ENCODE measurements at regions not wholly inside any gene's neighbourhood (a gene's known extent, or its start where the extent isn't known, plus 50 kb on each side); places are given as distances from the start of the nearest gene placed in this dataset.
"Not testable (repeated sequence)": the region's sequence is repeated elsewhere in the genome, so short reads cannot be mapped to it uniquely, and the experiment has no call there.

GRCh38 chr14:71165121-71166031 lies 258.1 kb downstream of the PCNX1 start:
- no peak for DNase-seq

GRCh38 chr14:71166180-71166837 lies 259.1 kb downstream of the PCNX1 start:
- DNase-seq: peak; percentile 54

GRCh38 chr14:71167325-71167950 lies 260.2 kb downstream of the PCNX1 start:
- not testable (repeated sequence) for DNase-seq

- not testable (repeated sequence) for DNase-seq
These were observed 260.9 kb downstream of the PCNX1 start for GRCh38 chr14:71168161-71168560.

GRCh38 chr14:71168564-71169427 lies 261.5 kb downstream of the PCNX1 start:
- peak; percentile 8 for DNase-seq

- peak; percentile 54 for DNase-seq
These were observed 262.6 kb downstream of the PCNX1 start for GRCh38 chr14:71169861-71170260.

- DNase-seq: no peak
These were observed 268.2 kb downstream of the PCNX1 start for GRCh38 chr14:71175491-71175890.

GRCh38 chr14:71179066-71179465 lies 271.8 kb downstream of the PCNX1 start:
- DNase-seq: no peak

- DNase-seq: no peak
These were observed 273.1 kb downstream of the PCNX1 start for GRCh38 chr14:71180397-71180796.

GRCh38 chr14:71181215-71182003 lies 274.1 kb downstream of the PCNX1 start:
- DNase-seq: peak; percentile 37

GRCh38 chr14:71183876-71184689 lies 276.8 kb downstream of the PCNX1 start:
- peak; percentile 88 for DNase-seq

GRCh38 chr14:71185637-71186036 lies 278.4 kb downstream of the PCNX1 start:
- DNase-seq: no peak

GRCh38 chr14:71187633-71188356 lies 280.5 kb downstream of the PCNX1 start:
- no peak for DNase-seq

GRCh38 chr14:71190770-71191374 lies 283.6 kb downstream of the PCNX1 start:
- peak; percentile 57 for DNase-seq

- no peak for DNase-seq
These were observed 286.4 kb downstream of the PCNX1 start for GRCh38 chr14:71193663-71194062.

- no peak for DNase-seq
These were observed 287.0 kb downstream of the PCNX1 start for GRCh38 chr14:71194251-71194650.

GRCh38 chr14:71196921-71197320 lies 289.7 kb downstream of the PCNX1 start:
- no peak for DNase-seq

- DNase-seq: no peak
These were observed 291.4 kb downstream of the PCNX1 start for GRCh38 chr14:71198687-71199086.

GRCh38 chr14:71201840-71202239 lies 294.6 kb downstream of the PCNX1 start:
- DNase-seq: no peak

GRCh38 chr14:71202881-71203280 lies 295.6 kb downstream of the PCNX1 start:
- no peak for DNase-seq
